ENCODE measurements at regions not wholly inside any gene's neighbourhood (a gene's known extent, or its start where the extent isn't known, plus 50 kb on each side); places are given as distances from the start of the nearest gene placed in this dataset.
A peak's percentile ranks its signal among the peaks of the same experiment; 100 is the strongest.

GRCh38 chr11:70495351-70496310 is 97.3 kb downstream of the CTTN start:
- H3K4me1 ChIP-seq = no peaks in the 10 kb centered on the region
- no peaks in the 10 kb centered on the region for H3K36me3 ChIP-seq
- no peak for TF ChIP-seq CTCF (IDR thresholded peaks at IDR 0.05; ENCODE audit: low read depth, low read length)
- peak; percentile 6 for DNase-seq
- no peak overlapping the region for H3K4me3 ChIP-seq (ENCODE audit: low read depth, low read length)
- H3K27me3 ChIP-seq = no peaks in the 10 kb centered on the region
- peaks cover 5% of the 10 kb centered on the region for H3K9me3 ChIP-seq

GRCh38 chr11:70496591-70497535 is 98.5 kb downstream of the CTTN start:
- Histone ChIP-seq H3K4me1 (peaks cover 10% of the 10 kb centered on the region), H3K36me3 (no peaks in the 10 kb centered on the region), H3K4me3 (ENCODE audit: low read depth, low read length) (no peak overlapping the region), H3K27me3 (no peaks in the 10 kb centered on the region), H3K9me3 (no peaks in the 10 kb centered on the region)
- peak; percentile 2 for DNase-seq
- TF ChIP-seq CTCF (IDR thresholded peaks at IDR 0.05; ENCODE audit: low read depth, low read length) = no peak

- Histone ChIP-seq H3K36me3 (no peaks in the 10 kb centered on the region), H3K4me3 (ENCODE audit: low read depth, low read length) (no peak overlapping the region), H3K4me1 (peaks cover 12% of the 10 kb centered on the region), H3K9me3 (no peaks in the 10 kb centered on the region), H3K27me3 (no peaks in the 10 kb centered on the region)
- no peak for TF ChIP-seq CTCF (IDR thresholded peaks at IDR 0.05; ENCODE audit: low read depth, low read length)
- DNase-seq = peak; percentile 4
These were observed 99.3 kb downstream of the CTTN start for GRCh38 chr11:70497536-70498075.

GRCh38 chr11:70498171-70498571 is 99.8 kb downstream of the CTTN start:
- Histone ChIP-seq H3K36me3 (no peaks in the 10 kb centered on the region), H3K27me3 (no peaks in the 10 kb centered on the region), H3K4me1 (peaks cover 12% of the 10 kb centered on the region), H3K4me3 (ENCODE audit: low read depth, low read length) (no peak overlapping the region), H3K9me3 (no peaks in the 10 kb centered on the region)
- DNase-seq = peak; percentile 2
- TF ChIP-seq CTCF (IDR thresholded peaks at IDR 0.05; ENCODE audit: low read depth, low read length) = no peak

- DNase-seq = peak; percentile 4
These were observed 100.9 kb downstream of the CTTN start for GRCh38 chr11:70498976-70499801.

More at GRCh38 chr11:70498976-70499801, 100.9 kb downstream of the CTTN start:
- Histone ChIP-seq H3K4me1 (peaks cover 14% of the 10 kb centered on the region), H3K4me3 (ENCODE audit: low read depth, low read length) (no peak overlapping the region), H3K9me3 (no peaks in the 10 kb centered on the region), H3K27me3 (no peaks in the 10 kb centered on the region), H3K36me3 (no peaks in the 10 kb centered on the region)
- TF ChIP-seq CTCF (IDR thresholded peaks at IDR 0.05; ENCODE audit: low read depth, low read length) = no peak

Data from BE2C (cell line).